CD14-positive monocyte (primary cell): ENCODE measurements at regions not wholly inside any gene's neighbourhood (a gene's known extent, or its start where the extent isn't known, plus 50 kb on each side); places are given as distances from the start of the nearest gene placed in this dataset.

Source experiments
- DNase-seq, 3 donors: peaks; one replicate each; pipeline ENCODE4 v3.0.0-alpha.2; 2011 to 2022
- H2AFZ ChIP-seq: 2 replicates; pipeline ENCODE4 v1.6.0; 2012; ENCODE audit warnings: mild to moderate bottlenecking, low read depth, low read length, inconsistent platforms; ENCODE audit not compliant: insufficient read depth, poor library complexity, severe bottlenecking
- H3K27ac ChIP-seq, 2 donors: 1 replicate in 1 of 2; 2 replicates in 1 of 2; pipeline ENCODE4 v1.5.1; 2012 to 2013; ENCODE audit warnings: low read length in 2 of 2, control low read depth in 1 of 2, inconsistent platforms in 1 of 2, low read depth in 1 of 2, mild to moderate bottlenecking in 1 of 2
- H3K27me3 ChIP-seq, 2 donors: one replicate each; pipeline versions ENCODE4 v1.6.0 to v1.6.1; 2011 to 2013; ENCODE audit warnings: low read length in 2 of 2; ENCODE audit not compliant: control insufficient read depth in 2 of 2, insufficient read depth in 2 of 2
- H3K36me3 ChIP-seq, 2 donors: replicated peaks in 1 of 2; 1 replicate in 1 of 2; 2 replicates in 1 of 2; pipeline versions ENCODE4 v1.5.1 to v1.6.1; 2012 to 2013; ENCODE audit warnings: low read length in 2 of 2, control low read depth in 1 of 2, inconsistent platforms in 1 of 2, mild to moderate bottlenecking in 1 of 2; ENCODE audit not compliant: insufficient read depth in 2 of 2, control insufficient read depth in 1 of 2
- H3K4me1 ChIP-seq, 2 donors: 1 replicate in 1 of 2; 2 replicates in 1 of 2; pipeline versions ENCODE4 v1.5.1 to v1.6.1; 2012 to 2013; ENCODE audit warnings: low read length in 2 of 2, control low read depth in 1 of 2, inconsistent platforms in 1 of 2, mild to moderate bottlenecking in 1 of 2, moderate library complexity in 1 of 2; ENCODE audit not compliant: insufficient read depth in 2 of 2, control insufficient read depth in 1 of 2
- H3K4me2 ChIP-seq: replicated peaks from 2 replicates; pipeline ENCODE3; 2012; ENCODE audit warnings: low read length, moderate library complexity, mild to moderate bottlenecking; ENCODE audit not compliant: poor library complexity, severe bottlenecking; ENCODE audit errors: extremely low read depth
- H3K4me3 ChIP-seq, 3 experiments: fragments of 200-600 bp in 1 of 3; sonication (generic) in 1 of 3; replicated peaks in 1 of 3; 1 replicate in 2 of 3; 2 replicates in 1 of 3; pipeline ENCODE4 v1.5.1; 2011 to 2013; ENCODE audit warnings: low read length in 3 of 3, mild to moderate bottlenecking in 3 of 3, control low read depth in 2 of 3, low read depth in 2 of 3, inconsistent platforms in 1 of 3, moderate library complexity in 1 of 3
- H3K79me2 ChIP-seq: 2 replicates; pipeline ENCODE4 v1.6.0; 2012; ENCODE audit warnings: mild to moderate bottlenecking, control low read depth, inconsistent platforms, low read length, moderate library complexity; ENCODE audit not compliant: insufficient read depth
- H3K9ac ChIP-seq: 2 replicates; pipeline ENCODE4 v1.6.0; 2017; ENCODE audit warnings: low read length, mild to moderate bottlenecking; ENCODE audit not compliant: insufficient read depth, poor library complexity, severe bottlenecking
- H3K9me3 ChIP-seq, 2 donors: replicated peaks in 1 of 2; 1 replicate in 1 of 2; 2 replicates in 1 of 2; pipeline versions ENCODE4 v1.5.1 to v1.6.1; 2012 to 2013; ENCODE audit warnings: low read length in 2 of 2, control low read depth in 1 of 2; ENCODE audit not compliant: control insufficient read depth in 1 of 2, insufficient read depth in 1 of 2
- H4K20me1 ChIP-seq: 2 replicates; pipeline ENCODE4 v1.6.0; 2012; ENCODE audit warnings: mild to moderate bottlenecking, low read length, control low read depth, moderate library complexity; ENCODE audit not compliant: insufficient read depth
- H3K27ac Mint-ChIP-seq, 7 donors: one replicate each; pipeline ENCODE4 v1.8.0; 2020; ENCODE audit warnings: mild to moderate bottlenecking in 7 of 7, mixed read lengths in 7 of 7, moderate library complexity in 6 of 7, inconsistent platforms in 2 of 7
- H3K27me3 Mint-ChIP-seq, 3 donors: one replicate each; pipeline ENCODE4 v1.8.0; 2021 to 2022; ENCODE audit warnings: low read depth in 3 of 3, mild to moderate bottlenecking in 3 of 3, mixed read lengths in 3 of 3, moderate library complexity in 3 of 3, inconsistent platforms in 1 of 3
- H3K36me3 Mint-ChIP-seq, 2 donors: one replicate each; pipeline ENCODE4 v1.8.0; 2020; ENCODE audit warnings: mixed read lengths in 2 of 2, inconsistent platforms in 1 of 2, mild to moderate bottlenecking in 1 of 2
- H3K4me1 Mint-ChIP-seq: one replicate; pipeline ENCODE4 v1.8.0; 2020; ENCODE audit warnings: mild to moderate bottlenecking, mixed read lengths
- H3K4me3 Mint-ChIP-seq, 2 donors: one replicate each; pipeline ENCODE4 v1.8.0; 2020; ENCODE audit warnings: mild to moderate bottlenecking in 2 of 2, mixed read lengths in 2 of 2, moderate library complexity in 1 of 2
- H3K9me3 Mint-ChIP-seq, 7 donors: one replicate each; pipeline ENCODE4 v1.8.0; 2020 to 2022; ENCODE audit warnings: mixed read lengths in 7 of 7, mild to moderate bottlenecking in 6 of 7, moderate library complexity in 6 of 7, inconsistent platforms in 2 of 7
- CTCF ChIP-seq: fragments of 200-600 bp; IDR thresholded peaks from one replicate; pipeline ENCODE4 v1.8.0; 2022; ENCODE audit warnings: antibody characterized with exemption, mild to moderate bottlenecking
- WGBS: methylation state at CpG from one replicate; pipeline ENCODE4 v1.1.5; 2013; ENCODE audit warnings: missing lambda C conversion rate; ENCODE audit not compliant: insufficient coverage; 5-methylcytosine and 5-hydroxymethylcytosine counted together
- intact Hi-C, 2 donors: fragments of 100-400 bp; cut with micrococcal nuclease; formaldehyde crosslinking; loops; one replicate each; pipeline versions ENCODE4 v1.15.0 to v1.15.1; 2023

GRCh38 chr6:131424475-131424874 lies 148.6 kb upstream of the ARG1 start:
- intact Hi-C loops = no loop called here
- no peak for TF ChIP-seq CTCF
- no peaks in the 10 kb centered on the region for H4K20me1 ChIP-seq
- no peak for DNase-seq
- no CpG with 5 or more reads among the region's 4 CpGs for WGBS
- Mint-ChIP-seq H3K9me3 (peaks cover 0 to 4% (median 0%) of the 10 kb centered on the region in 7 donors), H3K27ac (no peak overlapping the region), H3K4me1 (no peaks in the 10 kb centered on the region), H3K4me3 (no peak overlapping the region), H3K27me3 (peaks cover 0 to 2% (median 2%) of the 10 kb centered on the region in 3 donors), H3K36me3 (no peaks in the 10 kb centered on the region)
- H3K27ac ChIP-seq = no peak overlapping the region
- no peak overlapping the region for H3K9ac ChIP-seq
- no peaks in the 10 kb centered on the region for H3K9me3 ChIP-seq
- H3K36me3 ChIP-seq = no peaks in the 10 kb centered on the region
- H3K79me2 ChIP-seq = no peaks in the 10 kb centered on the region
- H3K4me2 ChIP-seq = no peak overlapping the region
- no peaks in the 10 kb centered on the region for H3K4me1 ChIP-seq
- no peak overlapping the region for H3K4me3 ChIP-seq
- no peaks in the 10 kb centered on the region for H3K27me3 ChIP-seq
- no peak overlapping the region for H2AFZ ChIP-seq

- Mint-ChIP-seq H3K36me3 (no peaks in the 10 kb centered on the region), H3K4me3 (no peak overlapping the region), H3K4me1 (no peaks in the 10 kb centered on the region), H3K9me3 (peaks cover 0 to 7% (median 2%) of the 10 kb centered on the region in 7 donors), H3K27ac (no peak overlapping the region), H3K27me3 (peaks cover 0 to 2% (median 2%) of the 10 kb centered on the region in 3 donors)
- DNase-seq = no peak
- Histone ChIP-seq H3K4me1 (no peaks in the 10 kb centered on the region), H3K9ac (no peak overlapping the region), H3K4me3 (no peak overlapping the region), H3K4me2 (no peak overlapping the region), H2AFZ (no peak overlapping the region), H3K79me2 (no peaks in the 10 kb centered on the region), H3K36me3 (no peaks in the 10 kb centered on the region), H3K27ac (no peak overlapping the region), H4K20me1 (no peaks in the 10 kb centered on the region), H3K9me3 (no peaks in the 10 kb centered on the region), H3K27me3 (no peaks in the 10 kb centered on the region)
- WGBS = 75% methylated on average over 1 of the region's 5 CpGs
- intact Hi-C loops = no loop called here
- TF ChIP-seq CTCF = no peak
Measured at GRCh38 chr6:131427434-131428058, 145.5 kb upstream of the ARG1 start.
